ENCODE measurements at regions not wholly inside any gene's neighbourhood (a gene's known extent, or its start where the extent isn't known, plus 50 kb on each side); places are given as distances from the start of the nearest gene placed in this dataset.

- TF ChIP-seq EP300 (IDR thresholded peaks at IDR 0.05; ENCODE audit: borderline replicate concordance) (no peak), RAD21 (IDR thresholded peaks at IDR 0.05; ENCODE audit: low read depth) (no peak), TAF1 (IDR thresholded peaks at IDR 0.05; ENCODE audit: low read depth) (no peak), CEBPB (IDR thresholded peaks at IDR 0.05) (no peak), FOXM1 (IDR thresholded peaks at IDR 0.05; ENCODE audit: borderline replicate concordance, low read depth) (no peak), YY1 (IDR thresholded peaks at IDR 0.05; ENCODE audit: low read depth) (no peak), CREB1 (IDR thresholded peaks at IDR 0.05; ENCODE audit: low read depth) (no peak), TEAD4 (IDR thresholded peaks at IDR 0.05) (no peak), EGR1 (IDR thresholded peaks at IDR 0.05) (no peak), NFIC (IDR thresholded peaks at IDR 0.05) (no peak)
- TF ChIP-seq, protein P1, sequence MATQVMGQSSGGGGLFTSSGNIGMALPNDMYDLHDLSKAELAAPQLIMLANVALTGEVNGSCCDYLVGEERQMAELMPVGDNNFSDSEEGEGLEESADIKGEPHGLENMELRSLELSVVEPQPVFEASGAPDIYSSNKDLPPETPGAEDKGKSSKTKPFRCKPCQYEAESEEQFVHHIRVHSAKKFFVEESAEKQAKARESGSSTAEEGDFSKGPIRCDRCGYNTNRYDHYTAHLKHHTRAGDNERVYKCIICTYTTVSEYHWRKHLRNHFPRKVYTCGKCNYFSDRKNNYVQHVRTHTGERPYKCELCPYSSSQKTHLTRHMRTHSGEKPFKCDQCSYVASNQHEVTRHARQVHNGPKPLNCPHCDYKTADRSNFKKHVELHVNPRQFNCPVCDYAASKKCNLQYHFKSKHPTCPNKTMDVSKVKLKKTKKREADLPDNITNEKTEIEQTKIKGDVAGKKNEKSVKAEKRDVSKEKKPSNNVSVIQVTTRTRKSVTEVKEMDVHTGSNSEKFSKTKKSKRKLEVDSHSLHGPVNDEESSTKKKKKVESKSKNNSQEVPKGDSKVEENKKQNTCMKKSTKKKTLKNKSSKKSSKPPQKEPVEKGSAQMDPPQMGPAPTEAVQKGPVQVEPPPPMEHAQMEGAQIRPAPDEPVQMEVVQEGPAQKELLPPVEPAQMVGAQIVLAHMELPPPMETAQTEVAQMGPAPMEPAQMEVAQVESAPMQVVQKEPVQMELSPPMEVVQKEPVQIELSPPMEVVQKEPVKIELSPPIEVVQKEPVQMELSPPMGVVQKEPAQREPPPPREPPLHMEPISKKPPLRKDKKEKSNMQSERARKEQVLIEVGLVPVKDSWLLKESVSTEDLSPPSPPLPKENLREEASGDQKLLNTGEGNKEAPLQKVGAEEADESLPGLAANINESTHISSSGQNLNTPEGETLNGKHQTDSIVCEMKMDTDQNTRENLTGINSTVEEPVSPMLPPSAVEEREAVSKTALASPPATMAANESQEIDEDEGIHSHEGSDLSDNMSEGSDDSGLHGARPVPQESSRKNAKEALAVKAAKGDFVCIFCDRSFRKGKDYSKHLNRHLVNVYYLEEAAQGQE (IDR thresholded peaks at IDR 0.05; ENCODE audit: low read depth) = no peak
- TF ChIP-seq, protein P2, sequence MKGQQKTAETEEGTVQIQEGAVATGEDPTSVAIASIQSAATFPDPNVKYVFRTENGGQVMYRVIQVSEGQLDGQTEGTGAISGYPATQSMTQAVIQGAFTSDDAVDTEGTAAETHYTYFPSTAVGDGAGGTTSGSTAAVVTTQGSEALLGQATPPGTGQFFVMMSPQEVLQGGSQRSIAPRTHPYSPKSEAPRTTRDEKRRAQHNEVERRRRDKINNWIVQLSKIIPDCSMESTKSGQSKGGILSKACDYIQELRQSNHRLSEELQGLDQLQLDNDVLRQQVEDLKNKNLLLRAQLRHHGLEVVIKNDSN (IDR thresholded peaks at IDR 0.05) = no peak
- TF ChIP-seq, protein P3, sequence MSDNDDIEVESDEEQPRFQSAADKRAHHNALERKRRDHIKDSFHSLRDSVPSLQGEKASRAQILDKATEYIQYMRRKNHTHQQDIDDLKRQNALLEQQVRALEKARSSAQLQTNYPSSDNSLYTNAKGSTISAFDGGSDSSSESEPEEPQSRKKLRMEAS (IDR thresholded peaks at IDR 0.05) = no peak
Measured at GRCh38 chr17:77620282-77620681, 338.2 kb upstream of the TNRC6C start.

All from Ishikawa (cell line).